ENCODE measurements at regions not wholly inside any gene's neighbourhood (a gene's known extent, or its start where the extent isn't known, plus 50 kb on each side); places are given as distances from the start of the nearest gene placed in this dataset.

DNA sequence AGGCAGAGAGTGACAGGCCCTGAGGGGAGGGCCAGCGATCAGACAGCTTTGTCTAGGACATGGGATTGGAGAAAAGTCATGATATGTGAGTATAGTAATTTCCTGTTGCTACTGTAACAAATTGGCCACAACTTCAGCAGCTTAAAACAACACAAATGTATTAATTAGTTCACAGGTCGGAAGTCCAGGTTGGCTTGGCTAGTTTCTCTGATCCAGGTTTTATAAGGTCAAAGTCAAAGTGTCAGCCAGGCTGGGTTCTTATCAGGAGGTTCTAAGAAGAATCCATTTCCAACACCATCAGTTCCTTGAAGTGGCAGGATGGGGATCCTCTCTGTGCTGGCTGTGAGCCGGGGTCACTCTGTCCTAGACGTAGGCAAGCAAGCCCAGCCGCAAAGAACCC lies 76.2 kb upstream of the SEC14L1 start:
- TF ChIP-seq POLR2A (IDR thresholded peaks at IDR 0.05) (no peak), EP300 (IDR thresholded peaks at IDR 0.05; ENCODE audit: low read depth) (no peak)
- TF ChIP-seq, protein P1, sequence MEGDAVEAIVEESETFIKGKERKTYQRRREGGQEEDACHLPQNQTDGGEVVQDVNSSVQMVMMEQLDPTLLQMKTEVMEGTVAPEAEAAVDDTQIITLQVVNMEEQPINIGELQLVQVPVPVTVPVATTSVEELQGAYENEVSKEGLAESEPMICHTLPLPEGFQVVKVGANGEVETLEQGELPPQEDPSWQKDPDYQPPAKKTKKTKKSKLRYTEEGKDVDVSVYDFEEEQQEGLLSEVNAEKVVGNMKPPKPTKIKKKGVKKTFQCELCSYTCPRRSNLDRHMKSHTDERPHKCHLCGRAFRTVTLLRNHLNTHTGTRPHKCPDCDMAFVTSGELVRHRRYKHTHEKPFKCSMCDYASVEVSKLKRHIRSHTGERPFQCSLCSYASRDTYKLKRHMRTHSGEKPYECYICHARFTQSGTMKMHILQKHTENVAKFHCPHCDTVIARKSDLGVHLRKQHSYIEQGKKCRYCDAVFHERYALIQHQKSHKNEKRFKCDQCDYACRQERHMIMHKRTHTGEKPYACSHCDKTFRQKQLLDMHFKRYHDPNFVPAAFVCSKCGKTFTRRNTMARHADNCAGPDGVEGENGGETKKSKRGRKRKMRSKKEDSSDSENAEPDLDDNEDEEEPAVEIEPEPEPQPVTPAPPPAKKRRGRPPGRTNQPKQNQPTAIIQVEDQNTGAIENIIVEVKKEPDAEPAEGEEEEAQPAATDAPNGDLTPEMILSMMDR (IDR thresholded peaks at IDR 0.05), result no peak
